ENCODE measurements at regions not wholly inside any gene's neighbourhood (a gene's known extent, or its start where the extent isn't known, plus 50 kb on each side); places are given as distances from the start of the nearest gene placed in this dataset.

GRCh38 chr9:135410421-135410820, 69.2 kb upstream of the PPP1R26 start:
- TF ChIP-seq, protein P1, sequence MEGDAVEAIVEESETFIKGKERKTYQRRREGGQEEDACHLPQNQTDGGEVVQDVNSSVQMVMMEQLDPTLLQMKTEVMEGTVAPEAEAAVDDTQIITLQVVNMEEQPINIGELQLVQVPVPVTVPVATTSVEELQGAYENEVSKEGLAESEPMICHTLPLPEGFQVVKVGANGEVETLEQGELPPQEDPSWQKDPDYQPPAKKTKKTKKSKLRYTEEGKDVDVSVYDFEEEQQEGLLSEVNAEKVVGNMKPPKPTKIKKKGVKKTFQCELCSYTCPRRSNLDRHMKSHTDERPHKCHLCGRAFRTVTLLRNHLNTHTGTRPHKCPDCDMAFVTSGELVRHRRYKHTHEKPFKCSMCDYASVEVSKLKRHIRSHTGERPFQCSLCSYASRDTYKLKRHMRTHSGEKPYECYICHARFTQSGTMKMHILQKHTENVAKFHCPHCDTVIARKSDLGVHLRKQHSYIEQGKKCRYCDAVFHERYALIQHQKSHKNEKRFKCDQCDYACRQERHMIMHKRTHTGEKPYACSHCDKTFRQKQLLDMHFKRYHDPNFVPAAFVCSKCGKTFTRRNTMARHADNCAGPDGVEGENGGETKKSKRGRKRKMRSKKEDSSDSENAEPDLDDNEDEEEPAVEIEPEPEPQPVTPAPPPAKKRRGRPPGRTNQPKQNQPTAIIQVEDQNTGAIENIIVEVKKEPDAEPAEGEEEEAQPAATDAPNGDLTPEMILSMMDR (IDR thresholded peaks at IDR 0.05; ENCODE audit: poor library complexity, severe bottlenecking), result no peak
- TF ChIP-seq POLR2AphosphoS5 (IDR thresholded peaks at IDR 0.05) (no peak), EZH2 (IDR thresholded peaks at IDR 0.05; ENCODE audit: borderline replicate concordance, insufficient read depth, low read length, poor library complexity, severe bottlenecking) (no peak), EP300 (conservative IDR thresholded peaks at IDR 0.05; ENCODE audit: poor library complexity, severe bottlenecking) (no peak), SMC3 (conservative IDR thresholded peaks at IDR 0.05; ENCODE audit: poor library complexity) (no peak), RAD21 (conservative IDR thresholded peaks at IDR 0.05) (no peak)
- TF ChIP-seq, protein P2, sequence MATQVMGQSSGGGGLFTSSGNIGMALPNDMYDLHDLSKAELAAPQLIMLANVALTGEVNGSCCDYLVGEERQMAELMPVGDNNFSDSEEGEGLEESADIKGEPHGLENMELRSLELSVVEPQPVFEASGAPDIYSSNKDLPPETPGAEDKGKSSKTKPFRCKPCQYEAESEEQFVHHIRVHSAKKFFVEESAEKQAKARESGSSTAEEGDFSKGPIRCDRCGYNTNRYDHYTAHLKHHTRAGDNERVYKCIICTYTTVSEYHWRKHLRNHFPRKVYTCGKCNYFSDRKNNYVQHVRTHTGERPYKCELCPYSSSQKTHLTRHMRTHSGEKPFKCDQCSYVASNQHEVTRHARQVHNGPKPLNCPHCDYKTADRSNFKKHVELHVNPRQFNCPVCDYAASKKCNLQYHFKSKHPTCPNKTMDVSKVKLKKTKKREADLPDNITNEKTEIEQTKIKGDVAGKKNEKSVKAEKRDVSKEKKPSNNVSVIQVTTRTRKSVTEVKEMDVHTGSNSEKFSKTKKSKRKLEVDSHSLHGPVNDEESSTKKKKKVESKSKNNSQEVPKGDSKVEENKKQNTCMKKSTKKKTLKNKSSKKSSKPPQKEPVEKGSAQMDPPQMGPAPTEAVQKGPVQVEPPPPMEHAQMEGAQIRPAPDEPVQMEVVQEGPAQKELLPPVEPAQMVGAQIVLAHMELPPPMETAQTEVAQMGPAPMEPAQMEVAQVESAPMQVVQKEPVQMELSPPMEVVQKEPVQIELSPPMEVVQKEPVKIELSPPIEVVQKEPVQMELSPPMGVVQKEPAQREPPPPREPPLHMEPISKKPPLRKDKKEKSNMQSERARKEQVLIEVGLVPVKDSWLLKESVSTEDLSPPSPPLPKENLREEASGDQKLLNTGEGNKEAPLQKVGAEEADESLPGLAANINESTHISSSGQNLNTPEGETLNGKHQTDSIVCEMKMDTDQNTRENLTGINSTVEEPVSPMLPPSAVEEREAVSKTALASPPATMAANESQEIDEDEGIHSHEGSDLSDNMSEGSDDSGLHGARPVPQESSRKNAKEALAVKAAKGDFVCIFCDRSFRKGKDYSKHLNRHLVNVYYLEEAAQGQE (IDR thresholded peaks at IDR 0.05; ENCODE audit: borderline replicate concordance), result no peak
